ENCODE measurements at regions not wholly inside any gene's neighbourhood (a gene's known extent, or its start where the extent isn't known, plus 50 kb on each side); places are given as distances from the start of the nearest gene placed in this dataset.

GRCh38 chr5:120954255-120954654 lies 490.2 kb downstream of the PRR16 start:
- no peaks in the 10 kb centered on the region for H3K27me3 Mint-ChIP-seq
- ChIA-PET POLR2A (no interaction called here), CTCF (no interaction called here)
- H3K36me3 Mint-ChIP-seq (ENCODE audit: low read depth), result no peaks in the 10 kb centered on the region
- no peaks in the 10 kb centered on the region for H3K4me1 Mint-ChIP-seq
- no peak overlapping the region for H3K27ac Mint-ChIP-seq
- H3K4me3 Mint-ChIP-seq, result no peak overlapping the region
- H3K9me3 Mint-ChIP-seq, result peaks cover 22% of the 10 kb centered on the region
- no peak for DNase-seq

GRCh38 chr5:120955795-120956194 lies 491.7 kb downstream of the PRR16 start:
- ChIA-PET CTCF (no interaction called here), POLR2A (no interaction called here)
- H3K27me3 Mint-ChIP-seq, result no peaks in the 10 kb centered on the region

GRCh38 chr5:120958877-120959485 lies 494.9 kb downstream of the PRR16 start:
- Mint-ChIP-seq H3K27me3 (no peaks in the 10 kb centered on the region), H3K4me1 (no peaks in the 10 kb centered on the region), H3K4me3 (no peak overlapping the region), H3K36me3 (ENCODE audit: low read depth) (no peaks in the 10 kb centered on the region), H3K9me3 (peaks cover 21% of the 10 kb centered on the region), H3K27ac (no peak overlapping the region)
- DNase-seq, result no peak
- ChIA-PET POLR2A (no interaction called here), CTCF (no interaction called here)

More at GRCh38 chr5:120955795-120956194, 491.7 kb downstream of the PRR16 start:
- no peak for DNase-seq
- H3K27ac Mint-ChIP-seq, result no peak overlapping the region
- no peak overlapping the region for H3K4me3 Mint-ChIP-seq
- no peaks in the 10 kb centered on the region for H3K36me3 Mint-ChIP-seq (ENCODE audit: low read depth)
- no peaks in the 10 kb centered on the region for H3K4me1 Mint-ChIP-seq
- peaks cover 23% of the 10 kb centered on the region for H3K9me3 Mint-ChIP-seq

- CTCF ChIA-PET, result no interaction called here
- Mint-ChIP-seq H3K4me3 (no peak overlapping the region), H3K4me1 (no peaks in the 10 kb centered on the region), H3K36me3 (ENCODE audit: low read depth) (no peaks in the 10 kb centered on the region), H3K27me3 (no peaks in the 10 kb centered on the region), H3K27ac (no peak overlapping the region), H3K9me3 (peaks cover 17% of the 10 kb centered on the region)
- POLR2A ChIA-PET, result no interaction called here
- DNase-seq, result no peak
These were observed 496.4 kb downstream of the PRR16 start for GRCh38 chr5:120960510-120960909.

GRCh38 chr5:120967366-120967765 lies 503.3 kb downstream of the PRR16 start:
- ChIA-PET POLR2A (no interaction called here), CTCF (no interaction called here)
- Mint-ChIP-seq H3K27ac (no peak overlapping the region), H3K9me3 (peaks cover 10% of the 10 kb centered on the region), H3K4me3 (no peak overlapping the region), H3K4me1 (no peaks in the 10 kb centered on the region), H3K36me3 (ENCODE audit: low read depth) (no peaks in the 10 kb centered on the region), H3K27me3 (no peaks in the 10 kb centered on the region)
- DNase-seq, result no peak

- ChIA-PET CTCF (no interaction called here), POLR2A (interaction anchor here (0.7 kb wide), 1 partner anchor 34 kb away, joined by 3 read pairs; no protein-coding TSS in a partner anchor)
- Mint-ChIP-seq H3K36me3 (ENCODE audit: low read depth) (no peaks in the 10 kb centered on the region), H3K4me1 (no peaks in the 10 kb centered on the region), H3K27ac (no peak overlapping the region), H3K4me3 (no peak overlapping the region), H3K9me3 (peaks cover 4% of the 10 kb centered on the region), H3K27me3 (no peaks in the 10 kb centered on the region)
- no peak for DNase-seq
These were observed 510.6 kb downstream of the PRR16 start for GRCh38 chr5:120974690-120975089.

GRCh38 chr5:120982351-120982750 lies 518.3 kb downstream of the PRR16 start:
- H3K27ac Mint-ChIP-seq, result no peak overlapping the region
- H3K27me3 Mint-ChIP-seq, result no peaks in the 10 kb centered on the region
- H3K36me3 Mint-ChIP-seq (ENCODE audit: low read depth), result no peaks in the 10 kb centered on the region
- no peaks in the 10 kb centered on the region for H3K4me1 Mint-ChIP-seq
- no peak overlapping the region for H3K4me3 Mint-ChIP-seq
- H3K9me3 Mint-ChIP-seq, result no peaks in the 10 kb centered on the region
- ChIA-PET POLR2A (no interaction called here), CTCF (no interaction called here)
- no peak for DNase-seq

- Mint-ChIP-seq H3K9me3 (no peaks in the 10 kb centered on the region), H3K4me1 (no peaks in the 10 kb centered on the region), H3K36me3 (ENCODE audit: low read depth) (no peaks in the 10 kb centered on the region), H3K27ac (no peak overlapping the region), H3K4me3 (no peak overlapping the region), H3K27me3 (no peaks in the 10 kb centered on the region)
- DNase-seq, result no peak
- ChIA-PET CTCF (no interaction called here), POLR2A (no interaction called here)
These were observed 521.4 kb downstream of the PRR16 start for GRCh38 chr5:120985526-120985925.

- no peak overlapping the region for H3K27ac Mint-ChIP-seq
- ChIA-PET CTCF (no interaction called here), POLR2A (no interaction called here)
- H3K27me3 Mint-ChIP-seq, result no peaks in the 10 kb centered on the region
- H3K4me1 Mint-ChIP-seq, result no peaks in the 10 kb centered on the region
- DNase-seq, result no peak
- no peak overlapping the region for H3K4me3 Mint-ChIP-seq
- H3K9me3 Mint-ChIP-seq, result no peaks in the 10 kb centered on the region
- no peaks in the 10 kb centered on the region for H3K36me3 Mint-ChIP-seq (ENCODE audit: low read depth)
These were observed 524.4 kb downstream of the PRR16 start for GRCh38 chr5:120988491-120988890.

GRCh38 chr5:120988941-120989340 lies 524.8 kb downstream of the PRR16 start:
- H3K4me1 Mint-ChIP-seq, result no peaks in the 10 kb centered on the region
- CTCF ChIA-PET, result no interaction called here
- POLR2A ChIA-PET, result no interaction called here
- H3K27ac Mint-ChIP-seq, result no peak overlapping the region
- no peak for DNase-seq
- H3K9me3 Mint-ChIP-seq, result no peaks in the 10 kb centered on the region
- H3K36me3 Mint-ChIP-seq (ENCODE audit: low read depth), result no peaks in the 10 kb centered on the region
- H3K27me3 Mint-ChIP-seq, result no peaks in the 10 kb centered on the region
- no peak overlapping the region for H3K4me3 Mint-ChIP-seq

- Mint-ChIP-seq H3K9me3 (no peaks in the 10 kb centered on the region), H3K36me3 (ENCODE audit: low read depth) (no peaks in the 10 kb centered on the region), H3K27me3 (no peaks in the 10 kb centered on the region), H3K4me3 (no peak overlapping the region), H3K4me1 (no peaks in the 10 kb centered on the region), H3K27ac (no peak overlapping the region)
- ChIA-PET POLR2A (no interaction called here), CTCF (no interaction called here)
- no peak for DNase-seq
These were observed 527.5 kb downstream of the PRR16 start for GRCh38 chr5:120991569-120991968.

GRCh38 chr5:120994112-120994511 lies 530.0 kb downstream of the PRR16 start:
- H3K4me1 Mint-ChIP-seq, result no peaks in the 10 kb centered on the region
- H3K27me3 Mint-ChIP-seq, result no peaks in the 10 kb centered on the region
- H3K27ac Mint-ChIP-seq, result no peak overlapping the region
- no peaks in the 10 kb centered on the region for H3K36me3 Mint-ChIP-seq (ENCODE audit: low read depth)
- ChIA-PET POLR2A (no interaction called here), CTCF (no interaction called here)
- no peak overlapping the region for H3K4me3 Mint-ChIP-seq
- no peaks in the 10 kb centered on the region for H3K9me3 Mint-ChIP-seq
- DNase-seq, result no peak

- no peak overlapping the region for H3K27ac Mint-ChIP-seq
- no peaks in the 10 kb centered on the region for H3K36me3 Mint-ChIP-seq (ENCODE audit: low read depth)
- DNase-seq, result no peak
- no peaks in the 10 kb centered on the region for H3K9me3 Mint-ChIP-seq
- ChIA-PET POLR2A (no interaction called here), CTCF (no interaction called here)
- H3K4me3 Mint-ChIP-seq, result no peak overlapping the region
- no peaks in the 10 kb centered on the region for H3K4me1 Mint-ChIP-seq
- H3K27me3 Mint-ChIP-seq, result no peaks in the 10 kb centered on the region
These were observed 535.5 kb downstream of the PRR16 start for GRCh38 chr5:120999550-120999949.

GRCh38 chr5:121006217-121006616 lies 542.1 kb downstream of the PRR16 start:
- no peaks in the 10 kb centered on the region for H3K4me1 Mint-ChIP-seq
- POLR2A ChIA-PET, result no interaction called here
- H3K27ac Mint-ChIP-seq, result no peak overlapping the region
- CTCF ChIA-PET, result no interaction called here
- H3K4me3 Mint-ChIP-seq, result no peak overlapping the region
- H3K27me3 Mint-ChIP-seq, result no peaks in the 10 kb centered on the region
- no peaks in the 10 kb centered on the region for H3K36me3 Mint-ChIP-seq (ENCODE audit: low read depth)
- peaks cover 4% of the 10 kb centered on the region for H3K9me3 Mint-ChIP-seq
- DNase-seq, result no peak

GRCh38 chr5:121008041-121008440 lies 543.9 kb downstream of the PRR16 start:
- CTCF ChIA-PET, result no interaction called here
- POLR2A ChIA-PET, result no interaction called here
- no peak overlapping the region for H3K4me3 Mint-ChIP-seq
- H3K36me3 Mint-ChIP-seq (ENCODE audit: low read depth), result no peaks in the 10 kb centered on the region
- H3K27ac Mint-ChIP-seq, result no peak overlapping the region
- no peaks in the 10 kb centered on the region for H3K4me1 Mint-ChIP-seq
- H3K27me3 Mint-ChIP-seq, result no peaks in the 10 kb centered on the region
- no peak for DNase-seq
- peaks cover 4% of the 10 kb centered on the region for H3K9me3 Mint-ChIP-seq

Data from activated CD4-positive, alpha-beta memory T cell treated with anti-CD3 and anti-CD28 coated beads, Interleukin-2, amount 10 ng/mL, durations not matched to agents 7 days and 5 days (primary cell).